ENCODE measurements at regions not wholly inside any gene's neighbourhood (a gene's known extent, or its start where the extent isn't known, plus 50 kb on each side); places are given as distances from the start of the nearest gene placed in this dataset.

GRCh38 chr3:59254433-59254832, 204.6 kb upstream of the CFAP20DC start:
- TF ChIP-seq CTCF (IDR thresholded peaks at IDR 0.05; ENCODE audit: insufficient read depth, low read depth, low read length, missing control alignments) = no peak
- H3K4me3 ChIP-seq (ENCODE audit: low read depth, low read length) = no peak overlapping the region
- DNase-seq (ENCODE audit: low read depth) = no peak

GRCh38 chr3:59253523-59253922, 203.7 kb upstream of the CFAP20DC start:
- no peak for TF ChIP-seq CTCF (IDR thresholded peaks at IDR 0.05; ENCODE audit: insufficient read depth, low read depth, low read length, missing control alignments)
- no peak overlapping the region for H3K4me3 ChIP-seq (ENCODE audit: low read depth, low read length)
- no peak for DNase-seq (ENCODE audit: low read depth)

- no peak for DNase-seq (ENCODE audit: low read depth)
- H3K4me3 ChIP-seq (ENCODE audit: low read depth, low read length) = no peak overlapping the region
- TF ChIP-seq CTCF (IDR thresholded peaks at IDR 0.05; ENCODE audit: insufficient read depth, low read depth, low read length, missing control alignments) = no peak
These were observed 202.0 kb upstream of the CFAP20DC start for GRCh38 chr3:59251869-59252268.

- no peak overlapping the region for H3K4me3 ChIP-seq (ENCODE audit: low read depth, low read length)
- no peak for DNase-seq (ENCODE audit: low read depth)
- TF ChIP-seq CTCF (IDR thresholded peaks at IDR 0.05; ENCODE audit: insufficient read depth, low read depth, low read length, missing control alignments) = no peak
These were observed 200.8 kb upstream of the CFAP20DC start for GRCh38 chr3:59250600-59250999.

GRCh38 chr3:59249698-59250361, 200.0 kb upstream of the CFAP20DC start:
- no peak for TF ChIP-seq CTCF (IDR thresholded peaks at IDR 0.05; ENCODE audit: insufficient read depth, low read depth, low read length, missing control alignments)
- H3K4me3 ChIP-seq (ENCODE audit: low read depth, low read length) = no peak overlapping the region
- no peak for DNase-seq (ENCODE audit: low read depth)

GRCh38 chr3:59249004-59249403, 199.2 kb upstream of the CFAP20DC start:
- no peak for DNase-seq (ENCODE audit: low read depth)
- no peak for TF ChIP-seq CTCF (IDR thresholded peaks at IDR 0.05; ENCODE audit: insufficient read depth, low read depth, low read length, missing control alignments)
- H3K4me3 ChIP-seq (ENCODE audit: low read depth, low read length) = no peak overlapping the region

- no peak for TF ChIP-seq CTCF (IDR thresholded peaks at IDR 0.05; ENCODE audit: insufficient read depth, low read depth, low read length, missing control alignments)
- DNase-seq (ENCODE audit: low read depth) = peak; percentile 53
- no peak overlapping the region for H3K4me3 ChIP-seq (ENCODE audit: low read depth, low read length)
These were observed 197.6 kb upstream of the CFAP20DC start for GRCh38 chr3:59247402-59247841.

Data from GM12865 (cell line).